PC-9 (cell line): ENCODE measurements at regions not wholly inside any gene's neighbourhood (a gene's known extent, or its start where the extent isn't known, plus 50 kb on each side); places are given as distances from the start of the nearest gene placed in this dataset.

Experiments used
- EZH2 ChIP-seq: fragments of 200-600 bp; sonication (generic); IDR thresholded peaks from 2 replicates; pipeline ENCODE4 v1.8.0; 2017; ENCODE audit warnings: antibody characterized with exemption, low read depth
- TF ChIP-seq, protein P1 (sequence below): fragments of 200-600 bp; sonication (generic); conservative IDR thresholded peaks from 2 replicates; pipeline ENCODE4 v1.6.1; 2017; ENCODE audit warnings: mixed run types, antibody characterized with exemption, mild to moderate bottlenecking, moderate library complexity

DNA sequence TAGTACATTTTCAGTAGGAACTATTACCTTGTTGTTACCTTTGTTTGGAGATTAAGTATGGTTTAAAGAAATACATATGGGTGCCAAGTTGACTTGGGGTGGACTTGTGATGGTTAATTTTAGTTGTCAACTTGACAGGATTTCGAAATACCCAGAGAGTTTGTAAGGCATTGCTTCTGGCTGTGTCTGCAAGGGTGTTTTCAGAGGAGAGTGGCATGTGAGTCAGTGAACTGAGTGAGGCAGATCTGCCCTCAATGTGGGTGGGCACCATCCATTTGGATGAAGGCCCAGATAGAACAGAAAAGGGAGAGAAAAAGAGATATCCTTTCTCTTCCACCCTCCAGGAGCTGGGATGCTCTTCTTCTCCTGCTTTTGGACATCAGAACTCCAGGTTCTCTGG, 315.5 kb downstream of the GPATCH2 start:
- TF ChIP-seq EZH2 = no peak
- TF ChIP-seq, protein P1, sequence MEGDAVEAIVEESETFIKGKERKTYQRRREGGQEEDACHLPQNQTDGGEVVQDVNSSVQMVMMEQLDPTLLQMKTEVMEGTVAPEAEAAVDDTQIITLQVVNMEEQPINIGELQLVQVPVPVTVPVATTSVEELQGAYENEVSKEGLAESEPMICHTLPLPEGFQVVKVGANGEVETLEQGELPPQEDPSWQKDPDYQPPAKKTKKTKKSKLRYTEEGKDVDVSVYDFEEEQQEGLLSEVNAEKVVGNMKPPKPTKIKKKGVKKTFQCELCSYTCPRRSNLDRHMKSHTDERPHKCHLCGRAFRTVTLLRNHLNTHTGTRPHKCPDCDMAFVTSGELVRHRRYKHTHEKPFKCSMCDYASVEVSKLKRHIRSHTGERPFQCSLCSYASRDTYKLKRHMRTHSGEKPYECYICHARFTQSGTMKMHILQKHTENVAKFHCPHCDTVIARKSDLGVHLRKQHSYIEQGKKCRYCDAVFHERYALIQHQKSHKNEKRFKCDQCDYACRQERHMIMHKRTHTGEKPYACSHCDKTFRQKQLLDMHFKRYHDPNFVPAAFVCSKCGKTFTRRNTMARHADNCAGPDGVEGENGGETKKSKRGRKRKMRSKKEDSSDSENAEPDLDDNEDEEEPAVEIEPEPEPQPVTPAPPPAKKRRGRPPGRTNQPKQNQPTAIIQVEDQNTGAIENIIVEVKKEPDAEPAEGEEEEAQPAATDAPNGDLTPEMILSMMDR = no peak
